NCI-H774 (cell line): ENCODE measurements at regions not wholly inside any gene's neighbourhood (a gene's known extent, or its start where the extent isn't known, plus 50 kb on each side); places are given as distances from the start of the nearest gene placed in this dataset.
"Not testable (repeated sequence)": the region's sequence is repeated elsewhere in the genome, so short reads cannot be mapped to it uniquely, and the experiment has no call there.

ENCODE experiments used
- DNase-seq: peaks from one replicate; lab custom pipeline; 2025; lab: John Stamatoyannopoulos, UW

- DNase-seq = no peak
Observed at GRCh38 chr2:228589115-228589514, 407.6 kb upstream of the SPHKAP start.

- no peak for DNase-seq
Observed at GRCh38 chr2:228581731-228582130, 400.2 kb upstream of the SPHKAP start.

- no peak for DNase-seq
Observed at GRCh38 chr2:228575897-228576296, 394.4 kb upstream of the SPHKAP start.

GRCh38 chr2:228568275-228568674 lies 386.8 kb upstream of the SPHKAP start:
- DNase-seq = not testable (repeated sequence)

GRCh38 chr2:228561816-228562215 lies 380.3 kb upstream of the SPHKAP start:
- no peak for DNase-seq

GRCh38 chr2:228559774-228560415 lies 378.4 kb upstream of the SPHKAP start:
- DNase-seq = no peak

- DNase-seq = no peak
Observed at GRCh38 chr2:228556717-228557116, 375.2 kb upstream of the SPHKAP start.

- no peak for DNase-seq
Observed at GRCh38 chr2:228549441-228550007, 368.0 kb upstream of the SPHKAP start.

- no peak for DNase-seq
Observed at GRCh38 chr2:228548230-228548629, 366.7 kb upstream of the SPHKAP start.

GRCh38 chr2:228545748-228546145 lies 364.3 kb upstream of the SPHKAP start:
- no peak for DNase-seq

GRCh38 chr2:228545041-228545747 lies 363.7 kb upstream of the SPHKAP start:
- DNase-seq = no peak

- no peak for DNase-seq
Observed at GRCh38 chr2:228543117-228543516, 361.6 kb upstream of the SPHKAP start.

- no peak for DNase-seq
Observed at GRCh38 chr2:228542277-228542676, 360.8 kb upstream of the SPHKAP start.

- no peak for DNase-seq
Observed at GRCh38 chr2:228541789-228542188, 360.3 kb upstream of the SPHKAP start.

- DNase-seq = no peak
Observed at GRCh38 chr2:228540976-228541375, 359.5 kb upstream of the SPHKAP start.

- no peak for DNase-seq
Observed at GRCh38 chr2:228535396-228535795, 353.9 kb upstream of the SPHKAP start.

- DNase-seq = no peak
Observed at GRCh38 chr2:228533156-228533555, 351.7 kb upstream of the SPHKAP start.

GRCh38 chr2:228532233-228532632 lies 350.7 kb upstream of the SPHKAP start:
- DNase-seq = no peak

- DNase-seq = no peak
Observed at GRCh38 chr2:228527197-228527881, 345.9 kb upstream of the SPHKAP start.

GRCh38 chr2:228526687-228527086 lies 345.2 kb upstream of the SPHKAP start:
- no peak for DNase-seq

GRCh38 chr2:228522977-228523376 lies 341.5 kb upstream of the SPHKAP start:
- no peak for DNase-seq

- no peak for DNase-seq
Observed at GRCh38 chr2:228522276-228522675, 340.8 kb upstream of the SPHKAP start.

- DNase-seq = no peak
Observed at GRCh38 chr2:228519561-228519960, 338.1 kb upstream of the SPHKAP start.
